OCI-LY1 (cell line): ENCODE measurements at regions not wholly inside any gene's neighbourhood (a gene's known extent, or its start where the extent isn't known, plus 50 kb on each side); places are given as distances from the start of the nearest gene placed in this dataset.

ENCODE experiments used
- H2AFZ ChIP-seq: fragments of 200-600 bp; sonication (generic), shearing (Covaris generic); 2 replicates; pipeline ENCODE4 v1.6.0; 2014; ENCODE audit warnings: antibody characterized with exemption, mild to moderate bottlenecking, low read length
- H3F3A ChIP-seq: fragments of 200-600 bp; sonication (generic), shearing (Covaris generic); 2 replicates; pipeline ENCODE4 v1.6.0; 2014; ENCODE audit warnings: mild to moderate bottlenecking, antibody characterized with exemption, low read length, moderate library complexity; ENCODE audit not compliant: insufficient read depth
- H3K27ac ChIP-seq: fragments of 200-600 bp; sonication (generic); 2 replicates; pipeline ENCODE4 v1.5.1; 2014; ENCODE audit warnings: low read length, mixed run types, mild to moderate bottlenecking, low read depth; ENCODE audit not compliant: poor library complexity, severe bottlenecking
- H3K27me3 ChIP-seq: fragments of 200-600 bp; sonication (generic); 2 replicates; pipeline ENCODE4 v1.6.0; 2014; ENCODE audit warnings: antibody characterized with exemption, mild to moderate bottlenecking, low read length, moderate library complexity; ENCODE audit not compliant: insufficient read depth
- H3K36me3 ChIP-seq: fragments of 200-600 bp; sonication (generic); 2 replicates; pipeline ENCODE4 v1.6.1; 2014; ENCODE audit warnings: mild to moderate bottlenecking, antibody characterized with exemption, low read length, moderate library complexity, mixed read lengths; ENCODE audit not compliant: insufficient read depth
- H3K4me1 ChIP-seq: fragments of 200-600 bp; sonication (generic); 2 replicates; pipeline ENCODE4 v1.5.1; 2014; ENCODE audit warnings: mild to moderate bottlenecking, low read length, moderate library complexity; ENCODE audit not compliant: insufficient read depth, severe bottlenecking
- H3K4me2 ChIP-seq: fragments of 200-600 bp; sonication (generic), shearing (Covaris generic); 2 replicates; pipeline ENCODE4 v1.6.1; 2014; ENCODE audit warnings: low read length
- H3K4me3 ChIP-seq: fragments of 200-600 bp; sonication (generic); 2 replicates; pipeline ENCODE4 v1.5.1; 2014; ENCODE audit warnings: low read length, low read depth, mild to moderate bottlenecking, mixed read lengths; ENCODE audit not compliant: poor library complexity, severe bottlenecking
- H3K79me2 ChIP-seq: fragments of 200-600 bp; shearing (Covaris generic); 2 replicates; pipeline ENCODE4 v1.6.1; 2016; ENCODE audit warnings: mixed run types, low read length, mixed read lengths; ENCODE audit not compliant: insufficient read depth
- H3K9ac ChIP-seq: fragments of 200-600 bp; sonication (generic), shearing (Covaris generic); 2 replicates; pipeline ENCODE4 v1.6.1; 2014; ENCODE audit warnings: mild to moderate bottlenecking, low read length, mixed read lengths
- H3K9me2 ChIP-seq: fragments of 200-600 bp; sonication (generic), shearing (Covaris generic); 2 replicates; pipeline ENCODE4 v1.6.1; 2014; ENCODE audit warnings: low read depth, mild to moderate bottlenecking, low read length, mixed read lengths
- H3K9me3 ChIP-seq: fragments of 200-600 bp; shearing (Covaris generic); 2 replicates; pipeline ENCODE4 v1.6.1; 2014; ENCODE audit warnings: low read length, mixed read lengths
- H4K20me1 ChIP-seq: fragments of 200-600 bp; sonication (generic), shearing (Covaris generic); 2 replicates; pipeline ENCODE4 v1.6.0; 2016; ENCODE audit warnings: mild to moderate bottlenecking, low read length; ENCODE audit not compliant: insufficient read depth
- EZH2 ChIP-seq: fragments of 200-600 bp; sonication (generic), shearing (Covaris generic); IDR thresholded peaks from 2 replicates; pipeline ENCODE4 v1.8.0; 2017; ENCODE audit warnings: borderline replicate concordance, mixed run types, mild to moderate bottlenecking, antibody characterized with exemption, low read length, moderate library complexity, mixed read lengths
- TF ChIP-seq, protein P1 (sequence below): fragments of 200-600 bp; sonication (generic), shearing (Covaris generic); IDR thresholded peaks from 2 replicates; pipeline ENCODE4 v1.5.1; 2017; ENCODE audit warnings: mild to moderate bottlenecking, antibody characterized with exemption, low read length, moderate library complexity, mixed read lengths

DNA sequence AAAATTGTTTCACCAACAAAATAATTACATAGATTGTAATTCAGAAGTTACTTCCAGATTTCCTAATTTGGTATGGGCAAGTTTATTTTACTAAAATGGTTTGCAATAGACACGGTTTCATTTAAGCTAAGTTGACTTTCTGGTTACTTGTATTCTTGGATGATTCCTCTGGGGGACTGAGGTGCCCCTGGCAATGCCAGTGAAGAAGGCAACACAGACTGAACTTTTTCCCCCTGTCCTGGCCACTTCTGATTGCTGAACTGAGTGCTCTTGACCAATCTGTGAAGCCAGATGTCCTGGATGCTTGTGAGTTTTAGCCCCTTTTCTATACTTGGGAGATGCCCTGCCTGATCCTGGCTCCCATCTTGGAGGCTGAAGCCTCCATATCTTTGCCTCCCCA is 66.3 kb upstream of the FANCC start:
- Histone ChIP-seq H3K27ac (no peak overlapping the region), H3K27me3 (no peaks in the 10 kb centered on the region), H4K20me1 (no peaks in the 10 kb centered on the region), H3K4me3 (no peak overlapping the region), H3K9me3 (no peaks in the 10 kb centered on the region), H3K36me3 (no peaks in the 10 kb centered on the region), H2AFZ (no peak overlapping the region), H3K4me2 (no peak overlapping the region), H3F3A (no peaks in the 10 kb centered on the region), H3K9ac (no peak overlapping the region), H3K9me2 (no peaks in the 10 kb centered on the region), H3K79me2 (no peaks in the 10 kb centered on the region), H3K4me1 (peaks cover 4% of the 10 kb centered on the region)
- TF ChIP-seq, protein P1, sequence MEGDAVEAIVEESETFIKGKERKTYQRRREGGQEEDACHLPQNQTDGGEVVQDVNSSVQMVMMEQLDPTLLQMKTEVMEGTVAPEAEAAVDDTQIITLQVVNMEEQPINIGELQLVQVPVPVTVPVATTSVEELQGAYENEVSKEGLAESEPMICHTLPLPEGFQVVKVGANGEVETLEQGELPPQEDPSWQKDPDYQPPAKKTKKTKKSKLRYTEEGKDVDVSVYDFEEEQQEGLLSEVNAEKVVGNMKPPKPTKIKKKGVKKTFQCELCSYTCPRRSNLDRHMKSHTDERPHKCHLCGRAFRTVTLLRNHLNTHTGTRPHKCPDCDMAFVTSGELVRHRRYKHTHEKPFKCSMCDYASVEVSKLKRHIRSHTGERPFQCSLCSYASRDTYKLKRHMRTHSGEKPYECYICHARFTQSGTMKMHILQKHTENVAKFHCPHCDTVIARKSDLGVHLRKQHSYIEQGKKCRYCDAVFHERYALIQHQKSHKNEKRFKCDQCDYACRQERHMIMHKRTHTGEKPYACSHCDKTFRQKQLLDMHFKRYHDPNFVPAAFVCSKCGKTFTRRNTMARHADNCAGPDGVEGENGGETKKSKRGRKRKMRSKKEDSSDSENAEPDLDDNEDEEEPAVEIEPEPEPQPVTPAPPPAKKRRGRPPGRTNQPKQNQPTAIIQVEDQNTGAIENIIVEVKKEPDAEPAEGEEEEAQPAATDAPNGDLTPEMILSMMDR = no peak
- TF ChIP-seq EZH2 = no peak

DNA sequence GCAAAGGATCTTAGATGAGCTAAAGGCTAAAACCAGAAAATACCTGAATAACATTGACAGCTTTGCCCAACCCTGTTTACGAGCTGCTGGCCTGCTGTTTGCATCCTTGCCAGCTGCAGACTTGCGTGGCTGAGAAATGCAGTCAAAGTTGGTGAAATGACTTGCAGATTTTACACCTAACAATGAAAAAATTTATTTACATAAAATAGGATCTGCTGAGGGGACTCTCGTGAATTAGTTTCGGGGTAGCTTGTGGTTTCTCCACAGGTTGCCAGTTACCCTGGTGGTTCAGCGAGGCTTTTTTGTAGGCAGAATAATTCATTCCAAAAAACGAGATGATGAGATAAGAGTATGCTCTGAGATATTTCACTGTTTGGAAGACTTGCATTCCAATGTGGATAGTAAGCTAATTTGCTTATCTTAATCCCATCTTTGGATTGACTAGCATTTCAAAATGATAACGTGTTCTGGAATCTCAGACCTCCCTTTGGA is 65.7 kb upstream of the FANCC start:
- Histone ChIP-seq H3K9me2 (no peaks in the 10 kb centered on the region), H3F3A (no peaks in the 10 kb centered on the region), H3K4me2 (no peak overlapping the region), H4K20me1 (no peaks in the 10 kb centered on the region), H3K36me3 (no peaks in the 10 kb centered on the region), H3K79me2 (no peaks in the 10 kb centered on the region), H3K27ac (no peak overlapping the region), H3K4me3 (no peak overlapping the region), H2AFZ (no peak overlapping the region), H3K27me3 (no peaks in the 10 kb centered on the region), H3K9me3 (no peaks in the 10 kb centered on the region), H3K4me1 (peaks cover 4% of the 10 kb centered on the region), H3K9ac (no peak overlapping the region)
- TF ChIP-seq, protein P1 = no peak
- TF ChIP-seq EZH2 = no peak

DNA sequence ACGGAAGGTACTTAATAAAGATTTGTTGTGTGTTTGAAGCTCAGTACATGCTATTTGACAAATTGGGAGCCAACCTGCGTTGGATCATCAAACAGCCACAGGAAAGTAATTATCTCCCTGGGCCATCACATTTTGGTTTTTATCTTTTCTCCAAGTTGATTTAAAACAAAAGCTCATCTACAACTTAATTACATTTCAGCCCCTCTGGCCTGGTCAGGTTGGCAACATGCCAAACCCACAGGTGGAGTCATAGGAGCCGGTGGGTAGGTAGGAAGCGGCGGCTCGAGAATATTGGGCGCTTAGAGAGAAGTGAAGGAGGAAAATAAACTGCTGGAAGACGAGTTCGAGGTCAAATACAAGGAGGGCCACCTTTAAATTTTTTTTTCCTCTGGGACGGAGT is 64.9 kb upstream of the FANCC start:
- H3K9ac ChIP-seq = no peak overlapping the region
- no peak overlapping the region for H2AFZ ChIP-seq
- no peaks in the 10 kb centered on the region for H3K27me3 ChIP-seq
- H4K20me1 ChIP-seq = no peaks in the 10 kb centered on the region
- no peak overlapping the region for H3K27ac ChIP-seq
- no peaks in the 10 kb centered on the region for H3K36me3 ChIP-seq
- no peak overlapping the region for H3K4me2 ChIP-seq
- TF ChIP-seq EZH2 = no peak
- TF ChIP-seq, protein P1 = no peak
- no peaks in the 10 kb centered on the region for H3F3A ChIP-seq
- no peaks in the 10 kb centered on the region for H3K9me3 ChIP-seq
- peaks cover 4% of the 10 kb centered on the region for H3K4me1 ChIP-seq
- no peaks in the 10 kb centered on the region for H3K9me2 ChIP-seq
- no peaks in the 10 kb centered on the region for H3K79me2 ChIP-seq
- H3K4me3 ChIP-seq = no peak overlapping the region
